ENCODE measurements at regions not wholly inside any gene's neighbourhood (a gene's known extent, or its start where the extent isn't known, plus 50 kb on each side); places are given as distances from the start of the nearest gene placed in this dataset.

- TF ChIP-seq POLR2A (IDR thresholded peaks at IDR 0.05) = no peak
- no peak for TF ChIP-seq EP300 (IDR thresholded peaks at IDR 0.05)
- no peak for TF ChIP-seq CTCF (IDR thresholded peaks at IDR 0.05)
- no peak for TF ChIP-seq POLR2AphosphoS5 (IDR thresholded peaks at IDR 0.05)
These were observed 118.1 kb downstream of the FOXI3 start for GRCh38 chr2:88334418-88334817.

All from upper lobe of left lung (tissue), 4 donors.